ENCODE measurements at regions not wholly inside any gene's neighbourhood (a gene's known extent, or its start where the extent isn't known, plus 50 kb on each side); places are given as distances from the start of the nearest gene placed in this dataset.
"Not testable (repeated sequence)": the region's sequence is repeated elsewhere in the genome, so short reads cannot be mapped to it uniquely, and the experiment has no call there.

GRCh38 chr16:32085438-32086141, 167.5 kb upstream of the TP53TG3D start:
- H3K9me3 ChIP-seq (ENCODE audit: control insufficient read depth in 2 of 2, insufficient read depth in 1 of 2, low read length in 1 of 2); H3K4me3 ChIP-seq (ENCODE audit: low read length in 2 of 2); H3K36me3 ChIP-seq (ENCODE audit: control insufficient read depth in 2 of 2, insufficient read depth in 2 of 2, low read length in 1 of 2); H3K4me1 ChIP-seq (ENCODE audit: control insufficient read depth in 2 of 2, insufficient read depth in 2 of 2, low read length in 2 of 2); H3K27ac ChIP-seq (ENCODE audit: low read depth in 1 of 2, low read length in 1 of 2): not testable (repeated sequence)
- 23% methylated on average over 60 of the region's 65 CpGs for WGBS
- DNase-seq (ENCODE audit: low read depth in 6 of 9, low spot score in 9 of 9): peak in 1 of 9 donors; percentile 0
- H3K27me3 ChIP-seq (ENCODE audit: control insufficient read depth in 2 of 2, insufficient read depth in 1 of 2, low read length in 1 of 2): peaks cover 0 to 13% of the 10 kb centered on the region in 2 donors

GRCh38 chr16:32115562-32115961, 137.5 kb upstream of the TP53TG3D start:
- H3K27ac ChIP-seq (ENCODE audit: low read depth in 1 of 2, low read length in 1 of 2); H3K4me3 ChIP-seq (ENCODE audit: low read length in 2 of 2); H3K4me1 ChIP-seq (ENCODE audit: control insufficient read depth in 2 of 2, insufficient read depth in 2 of 2, low read length in 2 of 2); DNase-seq (ENCODE audit: low read depth in 6 of 9, low spot score in 9 of 9); H3K9me3 ChIP-seq (ENCODE audit: control insufficient read depth in 2 of 2, insufficient read depth in 1 of 2, low read length in 1 of 2); H3K36me3 ChIP-seq (ENCODE audit: control insufficient read depth in 2 of 2, insufficient read depth in 2 of 2, low read length in 1 of 2): not testable (repeated sequence)
- 12% methylated on average over 45 of the region's 45 CpGs for WGBS
- peaks cover 0 to 13% of the 10 kb centered on the region in 2 donors for H3K27me3 ChIP-seq (ENCODE audit: control insufficient read depth in 2 of 2, insufficient read depth in 1 of 2, low read length in 1 of 2)

DNA sequence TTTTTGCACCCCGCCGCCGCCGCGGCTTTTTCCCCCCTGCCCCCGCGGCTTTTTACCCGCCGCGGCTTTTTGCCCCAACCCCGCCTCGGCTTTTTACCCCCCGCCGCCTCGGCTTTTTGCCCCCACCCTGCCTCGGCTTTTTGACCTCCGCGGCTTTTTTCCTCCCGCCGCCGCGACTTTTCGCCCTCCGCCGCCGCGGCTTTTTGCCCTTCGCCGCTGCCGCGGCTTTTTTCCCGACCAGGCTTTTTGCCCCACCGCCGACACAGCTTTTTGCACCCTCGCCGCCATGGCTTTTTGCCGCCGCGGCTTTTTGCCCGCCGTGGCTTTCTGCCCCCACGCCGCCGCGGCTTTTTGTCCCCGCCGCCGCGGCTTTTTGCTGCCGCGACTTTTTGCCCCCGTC, 137.0 kb upstream of the TP53TG3D start:
- Histone ChIP-seq H3K27ac (ENCODE audit: low read depth in 1 of 2, low read length in 1 of 2) (no peak overlapping the region), H3K4me3 (ENCODE audit: low read length in 2 of 2) (peak overlapping the region in 1 of 2 donors; percentile 42), H3K4me1 (ENCODE audit: control insufficient read depth in 2 of 2, insufficient read depth in 2 of 2, low read length in 2 of 2) (no peaks in the 10 kb centered on the region), H3K9me3 (ENCODE audit: control insufficient read depth in 2 of 2, insufficient read depth in 1 of 2, low read length in 1 of 2) (peaks cover 0 to 4% of the 10 kb centered on the region in 2 donors), H3K36me3 (ENCODE audit: control insufficient read depth in 2 of 2, insufficient read depth in 2 of 2, low read length in 1 of 2) (no peaks in the 10 kb centered on the region), H3K27me3 (ENCODE audit: control insufficient read depth in 2 of 2, insufficient read depth in 1 of 2, low read length in 1 of 2) (peaks cover 0 to 13% of the 10 kb centered on the region in 2 donors)
- WGBS: 4% methylated on average over 52 of the region's 52 CpGs
- peak in 2 of 9 donors; percentile 0 for DNase-seq (ENCODE audit: low read depth in 6 of 9, low spot score in 9 of 9)

GRCh38 chr16:32116533-32116932, 136.6 kb upstream of the TP53TG3D start:
- H3K9me3 ChIP-seq (ENCODE audit: control insufficient read depth in 2 of 2, insufficient read depth in 1 of 2, low read length in 1 of 2); H3K27ac ChIP-seq (ENCODE audit: low read depth in 1 of 2, low read length in 1 of 2); H3K36me3 ChIP-seq (ENCODE audit: control insufficient read depth in 2 of 2, insufficient read depth in 2 of 2, low read length in 1 of 2); DNase-seq (ENCODE audit: low read depth in 6 of 9, low spot score in 9 of 9); H3K4me1 ChIP-seq (ENCODE audit: control insufficient read depth in 2 of 2, insufficient read depth in 2 of 2, low read length in 2 of 2); H3K4me3 ChIP-seq (ENCODE audit: low read length in 2 of 2): not testable (repeated sequence)
- peaks cover 0 to 13% of the 10 kb centered on the region in 2 donors for H3K27me3 ChIP-seq (ENCODE audit: control insufficient read depth in 2 of 2, insufficient read depth in 1 of 2, low read length in 1 of 2)
- WGBS: 32% methylated on average over 21 of the region's 29 CpGs

- not testable (repeated sequence) for H3K27ac ChIP-seq (ENCODE audit: low read depth in 1 of 2, low read length in 1 of 2); H3K9me3 ChIP-seq (ENCODE audit: control insufficient read depth in 2 of 2, insufficient read depth in 1 of 2, low read length in 1 of 2); H3K4me1 ChIP-seq (ENCODE audit: control insufficient read depth in 2 of 2, insufficient read depth in 2 of 2, low read length in 2 of 2); DNase-seq (ENCODE audit: low read depth in 6 of 9, low spot score in 9 of 9); H3K4me3 ChIP-seq (ENCODE audit: low read length in 2 of 2); H3K36me3 ChIP-seq (ENCODE audit: control insufficient read depth in 2 of 2, insufficient read depth in 2 of 2, low read length in 1 of 2)
- H3K27me3 ChIP-seq (ENCODE audit: control insufficient read depth in 2 of 2, insufficient read depth in 1 of 2, low read length in 1 of 2): peaks cover 0 to 13% of the 10 kb centered on the region in 2 donors
- 68% methylated on average over 1 of the region's 1 CpG for WGBS
These were observed 132.7 kb upstream of the TP53TG3D start for GRCh38 chr16:32120372-32120771.

GRCh38 chr16:32120779-32121178, 132.3 kb upstream of the TP53TG3D start:
- H3K4me3 ChIP-seq (ENCODE audit: low read length in 2 of 2); H3K27me3 ChIP-seq (ENCODE audit: control insufficient read depth in 2 of 2, insufficient read depth in 1 of 2, low read length in 1 of 2); DNase-seq (ENCODE audit: low read depth in 6 of 9, low spot score in 9 of 9); H3K4me1 ChIP-seq (ENCODE audit: control insufficient read depth in 2 of 2, insufficient read depth in 2 of 2, low read length in 2 of 2); H3K27ac ChIP-seq (ENCODE audit: low read depth in 1 of 2, low read length in 1 of 2); H3K9me3 ChIP-seq (ENCODE audit: control insufficient read depth in 2 of 2, insufficient read depth in 1 of 2, low read length in 1 of 2); H3K36me3 ChIP-seq (ENCODE audit: control insufficient read depth in 2 of 2, insufficient read depth in 2 of 2, low read length in 1 of 2): not testable (repeated sequence)
- WGBS: 86% methylated on average over 3 of the region's 3 CpGs

DNA sequence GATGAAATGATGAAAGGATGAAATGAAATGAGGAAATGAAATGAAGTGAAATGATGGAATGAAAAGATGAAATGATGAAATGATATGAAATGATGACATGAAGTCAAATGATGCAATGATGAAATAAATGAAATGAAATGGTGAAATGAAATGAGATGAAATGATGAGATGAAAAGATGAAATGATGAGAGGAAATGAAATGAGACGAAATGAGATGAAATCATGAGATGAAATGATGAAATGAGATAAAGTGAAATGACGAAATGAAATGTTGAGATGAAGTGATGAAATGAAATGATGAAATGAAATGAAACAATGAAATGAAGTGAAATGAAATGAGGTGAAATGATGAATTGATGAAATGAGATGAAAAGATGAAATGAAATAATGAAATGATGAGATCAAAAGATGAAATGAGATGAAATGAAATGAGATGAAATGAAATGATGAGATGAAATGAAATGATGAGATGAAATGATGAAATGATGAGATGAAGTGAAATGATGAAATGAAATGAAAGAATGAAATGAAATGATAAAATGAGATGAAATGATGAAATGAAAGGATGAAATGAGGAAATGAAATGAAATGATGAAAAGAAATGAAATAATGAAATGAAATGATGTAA, 131.7 kb upstream of the TP53TG3D start:
- DNase-seq (ENCODE audit: low read depth in 6 of 9, low spot score in 9 of 9); H3K27ac ChIP-seq (ENCODE audit: low read depth in 1 of 2, low read length in 1 of 2); H3K27me3 ChIP-seq (ENCODE audit: control insufficient read depth in 2 of 2, insufficient read depth in 1 of 2, low read length in 1 of 2); H3K4me3 ChIP-seq (ENCODE audit: low read length in 2 of 2); H3K36me3 ChIP-seq (ENCODE audit: control insufficient read depth in 2 of 2, insufficient read depth in 2 of 2, low read length in 1 of 2); H3K4me1 ChIP-seq (ENCODE audit: control insufficient read depth in 2 of 2, insufficient read depth in 2 of 2, low read length in 2 of 2); H3K9me3 ChIP-seq (ENCODE audit: control insufficient read depth in 2 of 2, insufficient read depth in 1 of 2, low read length in 1 of 2): not testable (repeated sequence)
- 76% methylated on average over 2 of the region's 2 CpGs for WGBS

DNA sequence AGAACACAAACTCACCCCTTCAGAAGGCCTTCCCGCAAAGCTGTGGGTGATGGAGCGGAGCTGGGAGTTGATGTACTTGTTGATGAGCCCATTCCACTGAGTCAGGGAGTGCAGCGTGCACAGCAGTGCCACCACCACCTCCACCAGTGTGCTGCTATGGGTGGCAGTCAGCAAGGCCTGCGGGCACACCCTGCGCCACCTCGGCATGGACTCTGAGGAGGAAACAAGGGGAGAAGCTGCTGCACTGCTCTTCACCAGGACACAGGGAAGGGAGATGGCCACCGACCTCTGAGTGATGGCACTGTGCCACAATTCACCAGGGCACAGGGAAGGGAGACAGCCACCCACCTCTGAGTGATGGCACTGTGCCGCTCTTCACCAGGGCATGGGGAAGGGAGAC, 100.7 kb upstream of the TP53TG3D start:
- H3K4me3 ChIP-seq (ENCODE audit: low read length in 2 of 2); H3K9me3 ChIP-seq (ENCODE audit: control insufficient read depth in 2 of 2, insufficient read depth in 1 of 2, low read length in 1 of 2); H3K36me3 ChIP-seq (ENCODE audit: control insufficient read depth in 2 of 2, insufficient read depth in 2 of 2, low read length in 1 of 2); H3K4me1 ChIP-seq (ENCODE audit: control insufficient read depth in 2 of 2, insufficient read depth in 2 of 2, low read length in 2 of 2); DNase-seq (ENCODE audit: low read depth in 6 of 9, low spot score in 9 of 9); H3K27ac ChIP-seq (ENCODE audit: low read depth in 1 of 2, low read length in 1 of 2); H3K27me3 ChIP-seq (ENCODE audit: control insufficient read depth in 2 of 2, insufficient read depth in 1 of 2, low read length in 1 of 2): not testable (repeated sequence)
- 95% methylated on average over 3 of the region's 8 CpGs for WGBS

DNA sequence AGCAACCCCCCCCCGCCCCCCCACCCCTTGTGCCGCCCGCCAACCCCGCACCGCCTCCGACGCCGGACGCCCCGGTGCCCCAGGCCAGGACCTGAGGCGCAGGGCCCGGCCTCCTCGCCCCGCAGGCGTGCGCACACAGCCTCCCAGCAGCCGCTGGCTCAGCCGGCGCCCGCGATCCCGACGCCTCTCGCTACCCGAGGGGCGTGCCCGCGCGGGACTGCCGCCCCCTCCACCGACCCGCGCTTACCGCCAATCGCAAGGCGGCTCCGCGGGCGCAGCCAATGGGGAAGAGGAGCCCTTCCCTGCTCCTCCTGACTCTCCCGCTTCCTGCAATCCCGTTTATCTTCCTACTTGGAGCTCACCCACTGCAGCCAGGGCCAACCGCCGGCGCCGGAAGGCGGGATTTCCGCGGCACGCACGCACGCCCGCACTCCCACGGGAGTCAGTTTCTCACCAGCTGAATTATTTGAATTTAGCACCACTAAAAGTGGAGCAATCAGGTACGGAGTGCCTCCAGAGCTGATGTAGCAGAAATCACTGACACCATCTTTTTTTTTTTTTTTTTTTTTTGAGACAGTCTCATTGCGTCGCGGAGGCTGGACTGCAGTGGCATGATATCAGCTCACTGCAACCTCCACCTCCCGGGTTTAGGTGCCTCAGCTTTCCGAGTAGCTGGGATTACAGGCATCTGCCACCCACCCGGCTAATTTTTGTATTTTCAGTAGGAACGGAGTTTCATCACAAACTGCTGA, 65.0 kb upstream of the TP53TG3D start:
- H3K36me3 ChIP-seq (ENCODE audit: control insufficient read depth in 2 of 2, insufficient read depth in 2 of 2, low read length in 1 of 2); H3K27ac ChIP-seq (ENCODE audit: low read depth in 1 of 2, low read length in 1 of 2); H3K4me3 ChIP-seq (ENCODE audit: low read length in 2 of 2); H3K4me1 ChIP-seq (ENCODE audit: control insufficient read depth in 2 of 2, insufficient read depth in 2 of 2, low read length in 2 of 2); H3K9me3 ChIP-seq (ENCODE audit: control insufficient read depth in 2 of 2, insufficient read depth in 1 of 2, low read length in 1 of 2); H3K27me3 ChIP-seq (ENCODE audit: control insufficient read depth in 2 of 2, insufficient read depth in 1 of 2, low read length in 1 of 2); DNase-seq (ENCODE audit: low read depth in 6 of 9, low spot score in 9 of 9): not testable (repeated sequence)
- WGBS: 46% methylated on average over 8 of the region's 61 CpGs
